Ovary (tissue), 7 donors: ENCODE measurements at regions not wholly inside any gene's neighbourhood (a gene's known extent, or its start where the extent isn't known, plus 50 kb on each side); places are given as distances from the start of the nearest gene placed in this dataset.

Experiments
- DNase-seq, 5 donors: peaks; one replicate each; pipeline ENCODE4 v3.0.0-alpha.2; 2019 to 2020
- H3K27ac ChIP-seq, 2 donors: fragments of 200-600 bp; one replicate each; pipeline versions ENCODE4 v1.5.1 to v1.8.0; 2019 to 2022
- H3K27me3 ChIP-seq: fragments of 200-600 bp; one replicate; pipeline ENCODE4 v1.8.0; 2022
- H3K36me3 ChIP-seq: fragments of 200-600 bp; sonication (generic); one replicate; pipeline ENCODE4 v1.5.1; 2019
- H3K4me1 ChIP-seq: one replicate; pipeline ENCODE4 v1.8.1; 2013; ENCODE audit warnings: mild to moderate bottlenecking, moderate library complexity; ENCODE audit not compliant: insufficient read depth
- H3K4me3 ChIP-seq: fragments of 200-600 bp; sonication (generic); one replicate; pipeline ENCODE4 v1.5.1; 2017
- H3K9me3 ChIP-seq, 2 donors: fragments of 200-600 bp in 1 of 2; sonication (generic) in 1 of 2; one replicate each; pipeline versions ENCODE4 v1.5.1 to v1.8.1; 2013 to 2019; ENCODE audit warnings: mild to moderate bottlenecking in 1 of 2, moderate library complexity in 1 of 2
- CTCF ChIP-seq, 3 donors: fragments of 450-650 bp in 2 of 3; fragments of 200-600 bp in 1 of 3; IDR thresholded peaks; one replicate each; pipeline versions ENCODE4 v1.5.1 to v1.8.0; 2016 to 2022; ENCODE audit warnings: antibody characterized with exemption in 3 of 3, mild to moderate bottlenecking in 1 of 3
- EP300 ChIP-seq: sonication (generic); formaldehyde crosslinking; IDR thresholded peaks from one replicate; pipeline ENCODE4 v1.6.1; 2017; ENCODE audit warnings: antibody characterized with exemption
- POLR2A ChIP-seq: fragments of 450-650 bp; IDR thresholded peaks from one replicate; pipeline ENCODE4 v1.6.1; 2017; ENCODE audit warnings: antibody characterized with exemption, mild to moderate bottlenecking, moderate library complexity
- WGBS, 3 donors: extraction: QIAGEN DNeasy Blood & Tissue Kit in 1 of 3; methylation state at CpG; one replicate each; pipeline versions ENCODE4 v1.1.5 to v1.1.7; 2013 to 2017; 5-methylcytosine and 5-hydroxymethylcytosine counted together
- intact Hi-C, 4 donors: fragments of 100-400 bp; cut with DNase I; formaldehyde crosslinking; loops; one replicate each; pipeline versions ENCODE4 v1.11.0 to v1.15.1; 2022 to 2023
- donor health status: DM: no; HTN: no; CAD: no; lungs with moderate emphysema.
- donor health status: DM: no; HTN: no; CAD: no.
- donor health status: Bipolar disorder and iron deficiency.
- donor health status: DM: no; HTN: no; CAD: no.
- donor health status: DM: yes; HTN: yes; CAD: no.

GRCh38 chrX:20529711-20530110, 263.0 kb upstream of the RPS6KA3 start:
- no peak for DNase-seq
- WGBS, 3 donors = 4 to 33% (median 13%) methylated on average over 1 of the region's 1 CpG
- TF ChIP-seq CTCF (IDR thresholded peaks at IDR 0.05) = no peak
- TF ChIP-seq EP300 = no peak
- no peak for TF ChIP-seq POLR2A
- H3K4me3 ChIP-seq = no peak overlapping the region
- no peaks in the 10 kb centered on the region for H3K36me3 ChIP-seq
- intact Hi-C loops = no loop called here
- no peak overlapping the region for H3K27ac ChIP-seq
- H3K9me3 ChIP-seq = no peaks in the 10 kb centered on the region
- H3K27me3 ChIP-seq = no peaks in the 10 kb centered on the region
- no peaks in the 10 kb centered on the region for H3K4me1 ChIP-seq

- WGBS, 3 donors = 15 to 27% (median 19%) methylated on average over 9 of the region's 9 CpGs
- Histone ChIP-seq H3K27ac (no peak overlapping the region), H3K4me1 (no peaks in the 10 kb centered on the region), H3K27me3 (no peaks in the 10 kb centered on the region), H3K4me3 (no peak overlapping the region), H3K9me3 (no peaks in the 10 kb centered on the region), H3K36me3 (no peaks in the 10 kb centered on the region)
- intact Hi-C loops = no loop called here
- no peak for TF ChIP-seq CTCF (IDR thresholded peaks at IDR 0.05)
- no peak for TF ChIP-seq EP300
- no peak for TF ChIP-seq POLR2A
- no peak for DNase-seq
Measured at GRCh38 chrX:20529301-20529700, 262.6 kb upstream of the RPS6KA3 start.

GRCh38 chrX:20527558-20528011, 260.9 kb upstream of the RPS6KA3 start:
- Histone ChIP-seq H3K27me3 (no peaks in the 10 kb centered on the region), H3K4me3 (no peak overlapping the region), H3K36me3 (no peaks in the 10 kb centered on the region), H3K9me3 (no peaks in the 10 kb centered on the region), H3K4me1 (no peaks in the 10 kb centered on the region), H3K27ac (no peak overlapping the region)
- peak in 4 of 5 donors; percentile 15 to 47 (median 30) for DNase-seq
- intact Hi-C loops = no loop called here
- 7 to 11% (median 7%) methylated on average over 3 of the region's 3 CpGs for WGBS, 3 donors
- TF ChIP-seq CTCF (IDR thresholded peaks at IDR 0.05) (peak; percentile 10 to 23 (median 21)), EP300 (no peak)

- intact Hi-C loops = no loop called here
- no peak for TF ChIP-seq CTCF (IDR thresholded peaks at IDR 0.05)
- no peak for TF ChIP-seq POLR2A
- TF ChIP-seq EP300 = no peak
- no peaks in the 10 kb centered on the region for H3K9me3 ChIP-seq
- no peaks in the 10 kb centered on the region for H3K27me3 ChIP-seq
- H3K27ac ChIP-seq = no peak overlapping the region
- DNase-seq = no peak
- 60 to 66% (median 62%) methylated on average over 4 of the region's 4 CpGs for WGBS, 3 donors
- no peaks in the 10 kb centered on the region for H3K4me1 ChIP-seq
- no peak overlapping the region for H3K4me3 ChIP-seq
- no peaks in the 10 kb centered on the region for H3K36me3 ChIP-seq
Measured at GRCh38 chrX:20527041-20527440, 260.3 kb upstream of the RPS6KA3 start.
